NCI-H2196 treated with DMSO at 0.1 percent for 48 hours (cell line): ENCODE measurements at regions not wholly inside any gene's neighbourhood (a gene's known extent, or its start where the extent isn't known, plus 50 kb on each side); places are given as distances from the start of the nearest gene placed in this dataset.

ENCODE experiments used
- DNase-seq: peaks from one replicate; lab custom pipeline; 2025; ENCODE audit not compliant: unreplicated experiment; lab: John Stamatoyannopoulos, UW

DNA sequence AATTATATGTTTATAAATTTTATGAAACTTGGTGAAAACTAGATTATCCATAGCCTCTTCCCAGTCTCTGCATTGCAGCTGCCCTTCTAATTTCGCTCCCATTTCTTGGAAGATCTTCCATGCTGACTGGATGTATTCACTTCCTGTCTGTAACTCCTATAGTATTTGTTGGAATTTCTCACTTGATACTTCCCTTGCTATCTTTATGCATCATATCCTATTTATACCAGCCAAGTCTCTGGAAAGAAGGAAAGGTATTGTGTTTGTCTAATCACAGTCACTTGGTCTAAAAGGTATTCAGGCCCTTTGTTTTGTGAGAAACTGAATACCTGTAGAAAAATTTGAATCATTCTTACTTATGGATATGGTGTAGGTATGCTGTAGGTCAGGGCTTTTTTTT lies 870.9 kb upstream of the FRG1 start:
- DNase-seq = no peak

DNA sequence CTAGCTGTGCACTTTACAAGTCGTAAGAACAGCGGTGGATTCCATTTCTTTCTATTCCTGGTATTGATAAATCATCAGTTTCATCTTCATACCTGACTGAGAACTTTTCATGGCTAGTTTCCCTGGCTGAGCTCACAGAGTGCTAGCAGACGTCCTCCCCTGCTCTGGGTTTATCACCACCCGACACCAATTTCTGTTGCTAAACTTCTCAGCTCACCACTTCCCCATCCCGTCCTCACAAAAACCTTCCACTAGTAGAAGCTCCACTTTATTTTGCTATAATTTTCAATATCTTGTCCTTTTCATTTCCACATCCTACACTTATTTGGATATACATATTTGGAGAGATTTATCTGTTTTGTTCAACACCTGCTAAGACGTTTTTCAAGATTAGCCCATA lies 869.4 kb upstream of the FRG1 start:
- no peak for DNase-seq

GRCh38 chr4:189073739-189074138 lies 866.9 kb upstream of the FRG1 start:
- DNase-seq = no peak

DNA sequence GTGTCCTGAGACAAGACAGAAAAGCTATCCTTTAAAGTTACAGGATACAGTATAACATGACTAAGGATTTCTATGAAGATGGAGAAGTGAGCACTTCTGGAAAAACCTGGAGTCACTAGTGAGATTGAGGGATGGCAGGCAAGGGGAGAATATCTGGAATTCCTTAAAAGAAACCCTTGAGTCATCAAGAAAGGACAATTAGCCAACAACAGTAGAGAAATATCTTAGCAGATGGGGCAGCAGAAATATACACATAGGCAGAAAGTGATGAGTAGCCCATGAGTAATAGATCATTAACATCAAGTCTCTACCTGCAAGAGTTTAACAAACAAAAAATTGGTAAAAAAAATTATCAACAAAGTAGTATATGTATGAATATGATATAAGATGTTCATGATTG lies 858.8 kb upstream of the FRG1 start:
- DNase-seq = no peak

DNA sequence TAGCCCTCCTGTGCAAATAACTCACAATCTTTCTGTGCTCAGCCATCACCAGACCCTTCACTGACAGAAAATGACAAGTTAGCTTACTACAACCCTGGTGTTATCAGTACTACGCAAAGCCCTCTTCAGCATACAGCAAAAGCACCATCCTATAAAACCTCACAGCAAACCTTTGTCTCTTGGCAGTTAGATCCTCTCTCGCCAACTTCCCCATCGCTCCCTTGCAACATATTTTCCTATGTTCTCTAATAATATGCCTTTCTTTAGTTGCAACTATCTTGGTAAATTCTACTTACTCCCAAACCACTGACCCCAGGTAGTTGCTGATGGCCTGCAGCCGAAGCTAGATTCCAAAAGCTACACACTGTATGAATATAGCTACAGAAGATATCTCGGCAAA lies 856.9 kb upstream of the FRG1 start:
- no peak for DNase-seq

DNA sequence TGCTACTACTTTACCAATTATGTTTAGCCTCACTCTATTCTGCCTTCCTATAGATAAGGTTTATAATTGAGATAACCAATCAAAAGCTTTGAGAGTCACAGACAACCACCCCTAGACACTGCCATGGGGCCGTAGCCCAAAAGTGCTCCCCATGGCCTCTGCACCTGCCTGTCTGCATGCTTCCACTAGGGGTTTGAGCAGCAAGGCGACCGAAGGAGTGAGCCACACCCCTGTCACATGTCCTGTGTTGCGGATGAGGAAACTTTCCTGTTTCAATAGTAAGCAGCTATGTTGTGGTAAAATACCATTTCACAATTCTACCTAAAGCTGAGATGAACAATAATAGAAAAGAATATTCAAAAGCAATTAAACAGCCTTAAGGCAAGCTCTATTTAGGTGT lies 856.0 kb upstream of the FRG1 start:
- no peak for DNase-seq

- no peak for DNase-seq
Observed at GRCh38 chr4:189087971-189088370, 852.7 kb upstream of the FRG1 start.

GRCh38 chr4:189088780-189089179 lies 851.9 kb upstream of the FRG1 start:
- DNase-seq = no peak

GRCh38 chr4:189090174-189090814 lies 850.4 kb upstream of the FRG1 start:
- no peak for DNase-seq

DNA sequence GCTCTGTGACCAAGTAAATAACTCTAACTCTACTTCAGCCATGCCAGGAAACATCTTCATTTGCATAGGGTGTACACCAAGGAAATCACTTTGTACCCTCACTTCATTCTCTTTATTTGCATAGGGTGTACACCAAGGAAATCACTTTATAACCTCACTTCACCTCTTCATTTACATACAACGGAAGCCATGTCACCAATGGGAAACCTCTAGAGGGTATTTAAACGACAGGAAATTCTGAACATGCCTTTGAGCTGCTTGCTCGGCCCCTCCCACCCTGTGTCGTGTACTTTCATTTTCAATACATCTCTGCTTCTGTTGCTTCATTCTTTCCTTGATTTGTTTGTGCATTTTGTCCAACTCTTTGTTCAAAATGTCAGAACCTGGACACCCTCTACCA lies 848.1 kb upstream of the FRG1 start:
- DNase-seq = no peak

- DNase-seq = no peak
Observed at GRCh38 chr4:189096108-189096507, 844.6 kb upstream of the FRG1 start.

GRCh38 chr4:189096717-189097116 lies 844.0 kb upstream of the FRG1 start:
- no peak for DNase-seq

- DNase-seq = no peak
Observed at GRCh38 chr4:189098932-189099696, 841.6 kb upstream of the FRG1 start.

GRCh38 chr4:189113389-189113888 lies 827.2 kb upstream of the FRG1 start:
- no peak for DNase-seq

- no peak for DNase-seq
Observed at GRCh38 chr4:189117426-189117825, 823.2 kb upstream of the FRG1 start.

DNA sequence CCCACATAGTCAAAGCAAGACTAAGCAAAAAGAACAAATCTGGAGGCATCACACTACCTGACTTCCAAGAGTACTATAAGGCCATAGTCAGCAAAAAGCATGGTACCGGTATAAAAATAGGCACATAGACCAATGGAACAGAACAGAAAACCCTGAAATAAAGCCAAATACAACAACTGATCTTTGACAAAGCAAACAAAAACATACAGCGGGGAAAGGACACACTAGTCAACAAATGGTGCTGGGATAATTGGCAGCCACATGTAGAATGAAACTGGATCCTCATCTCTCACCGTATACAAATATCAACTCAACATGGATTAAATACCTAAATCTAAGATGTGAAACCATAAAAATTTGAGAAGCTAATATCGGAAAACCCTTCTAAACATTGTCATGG lies 819.3 kb upstream of the FRG1 start:
- no peak for DNase-seq

DNA sequence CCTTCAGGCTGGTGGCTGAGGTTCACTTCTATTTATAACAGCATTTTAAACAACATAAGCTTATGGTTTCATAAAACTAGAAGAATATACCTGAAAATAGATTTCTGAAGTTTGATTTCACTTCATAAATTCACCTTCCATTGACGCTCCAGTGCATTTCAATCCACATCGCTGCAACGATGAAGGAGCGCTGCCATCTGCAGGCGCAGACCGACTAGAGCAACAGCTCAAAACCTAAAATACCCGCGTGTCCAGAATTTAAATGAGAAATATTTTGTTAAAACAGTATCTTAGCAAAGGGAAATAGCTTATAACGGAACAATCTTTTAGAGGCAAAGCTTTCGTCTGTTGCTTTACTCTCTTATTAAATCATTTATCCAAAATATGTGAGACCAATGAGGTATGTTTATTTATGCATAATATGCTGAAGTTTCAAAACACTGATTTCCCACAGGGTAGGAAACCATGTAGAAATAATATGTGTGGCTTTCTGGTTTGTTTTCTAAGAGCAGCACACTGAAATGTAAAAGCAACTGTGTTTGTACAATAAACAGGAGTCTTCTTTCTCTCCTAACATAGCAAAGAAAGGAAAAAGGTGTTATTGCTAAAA lies 816.4 kb upstream of the FRG1 start:
- DNase-seq = no peak

DNA sequence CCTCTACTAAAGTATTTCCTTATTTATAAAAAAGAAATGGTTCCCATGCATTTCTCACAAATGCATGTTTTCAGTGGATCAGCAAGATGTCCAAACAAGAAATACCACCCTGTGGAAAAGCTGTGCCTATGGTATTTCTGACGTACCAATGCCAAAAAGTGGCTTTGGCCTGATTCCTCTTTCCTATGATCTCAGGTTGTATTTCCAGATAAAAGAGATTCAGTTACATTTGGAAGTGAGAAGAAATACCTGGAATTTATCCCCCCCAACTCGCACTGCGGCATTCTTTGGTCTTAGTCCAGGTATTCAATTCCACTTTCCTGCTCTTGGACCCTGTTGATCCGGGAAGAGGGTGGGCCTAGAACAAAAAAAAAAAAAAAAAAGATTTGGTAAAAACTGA lies 815.9 kb upstream of the FRG1 start:
- no peak for DNase-seq

DNA sequence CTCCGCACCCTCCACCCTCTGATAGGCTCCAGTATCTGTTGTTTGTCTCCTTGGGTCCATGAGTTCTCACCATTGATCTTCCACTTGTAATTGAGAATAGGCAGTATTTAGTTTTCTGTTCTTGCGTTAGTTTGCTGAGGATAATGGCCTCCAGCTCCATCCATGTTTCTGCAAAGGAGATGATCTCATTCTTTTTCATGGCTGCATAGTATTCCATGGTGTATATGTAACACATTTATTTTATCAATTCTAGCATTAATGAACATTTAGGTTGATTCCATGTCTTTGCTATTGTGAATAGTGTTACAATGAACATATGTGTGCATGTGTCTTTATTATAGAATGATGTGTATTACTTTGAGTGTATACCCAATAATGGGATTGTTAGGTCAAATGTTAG lies 814.6 kb upstream of the FRG1 start:
- DNase-seq = no peak

GRCh38 chr4:189128341-189128740 lies 812.3 kb upstream of the FRG1 start:
- DNase-seq = no peak

- DNase-seq = no peak
Observed at GRCh38 chr4:189129044-189129694, 811.5 kb upstream of the FRG1 start.

DNA sequence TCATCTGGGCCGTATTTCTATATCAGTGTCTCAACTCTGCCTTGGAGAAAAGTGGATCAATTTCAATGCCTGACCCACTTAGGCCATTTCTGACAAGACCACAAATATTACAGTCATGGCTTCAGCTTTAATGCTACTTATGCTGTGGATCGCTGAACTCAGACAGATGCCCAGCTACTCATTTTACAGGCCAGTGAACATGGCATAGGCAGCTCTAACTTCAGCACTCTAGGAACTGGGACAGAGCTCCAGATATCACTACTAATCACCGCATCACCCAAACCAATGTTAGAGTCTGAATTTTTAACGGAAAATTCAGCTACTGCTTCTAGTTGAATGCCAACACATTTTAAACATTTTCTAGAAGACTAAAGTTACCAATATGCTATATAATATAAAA lies 809.6 kb upstream of the FRG1 start:
- no peak for DNase-seq
